22Rv1 (cell line): ENCODE measurements at regions not wholly inside any gene's neighbourhood (a gene's known extent, or its start where the extent isn't known, plus 50 kb on each side); places are given as distances from the start of the nearest gene placed in this dataset.

Experiments used
- ZFX ChIP-seq: fragments of 450-650 bp; IDR thresholded peaks from 2 replicates; pipeline ENCODE4 v1.6.1; 2017; ENCODE audit warnings: antibody characterized with exemption, borderline replicate concordance
- TF ChIP-seq, protein P1 (sequence below): fragments of 450-650 bp; IDR thresholded peaks from 2 replicates; pipeline ENCODE4 v1.5.1; 2017; ENCODE audit warnings: mild to moderate bottlenecking

DNA sequence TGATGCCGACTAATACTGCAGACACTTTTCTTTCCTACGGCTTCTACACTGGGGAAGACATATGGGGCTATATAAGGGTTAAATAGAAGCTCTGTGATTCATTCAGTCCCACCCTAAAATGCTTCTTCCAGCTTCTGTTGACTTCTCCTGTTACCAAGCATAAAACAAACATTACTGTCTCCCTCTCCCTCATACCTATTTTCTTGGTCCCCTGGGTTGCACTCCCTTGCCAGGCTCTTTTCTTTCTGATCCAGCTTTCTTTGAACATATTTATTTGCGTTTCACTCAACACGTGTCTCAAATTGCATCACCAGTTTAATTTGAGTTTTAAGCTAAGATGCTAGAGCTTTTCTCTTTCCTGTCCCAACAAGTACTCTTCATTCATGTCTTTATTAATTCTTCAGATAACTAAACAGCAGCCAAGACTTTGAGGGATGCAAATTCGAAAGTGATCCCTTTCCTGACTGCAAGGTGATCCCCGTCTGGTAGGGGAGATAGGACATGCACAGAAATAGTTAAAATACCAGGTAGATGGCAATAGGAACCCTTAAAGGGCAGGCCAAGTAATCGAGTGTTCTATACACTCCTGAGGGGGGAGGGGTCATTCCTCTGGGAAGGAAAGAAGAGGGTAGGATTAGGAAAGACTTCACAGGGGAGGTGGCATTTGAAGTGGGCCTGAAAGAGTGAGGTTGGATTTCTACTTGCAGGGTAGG is 198.6 kb upstream of the BCL6 start:
- TF ChIP-seq, protein P1, sequence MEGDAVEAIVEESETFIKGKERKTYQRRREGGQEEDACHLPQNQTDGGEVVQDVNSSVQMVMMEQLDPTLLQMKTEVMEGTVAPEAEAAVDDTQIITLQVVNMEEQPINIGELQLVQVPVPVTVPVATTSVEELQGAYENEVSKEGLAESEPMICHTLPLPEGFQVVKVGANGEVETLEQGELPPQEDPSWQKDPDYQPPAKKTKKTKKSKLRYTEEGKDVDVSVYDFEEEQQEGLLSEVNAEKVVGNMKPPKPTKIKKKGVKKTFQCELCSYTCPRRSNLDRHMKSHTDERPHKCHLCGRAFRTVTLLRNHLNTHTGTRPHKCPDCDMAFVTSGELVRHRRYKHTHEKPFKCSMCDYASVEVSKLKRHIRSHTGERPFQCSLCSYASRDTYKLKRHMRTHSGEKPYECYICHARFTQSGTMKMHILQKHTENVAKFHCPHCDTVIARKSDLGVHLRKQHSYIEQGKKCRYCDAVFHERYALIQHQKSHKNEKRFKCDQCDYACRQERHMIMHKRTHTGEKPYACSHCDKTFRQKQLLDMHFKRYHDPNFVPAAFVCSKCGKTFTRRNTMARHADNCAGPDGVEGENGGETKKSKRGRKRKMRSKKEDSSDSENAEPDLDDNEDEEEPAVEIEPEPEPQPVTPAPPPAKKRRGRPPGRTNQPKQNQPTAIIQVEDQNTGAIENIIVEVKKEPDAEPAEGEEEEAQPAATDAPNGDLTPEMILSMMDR = no peak
- no peak for TF ChIP-seq ZFX
